ENCODE measurements at regions not wholly inside any gene's neighbourhood (a gene's known extent, or its start where the extent isn't known, plus 50 kb on each side); places are given as distances from the start of the nearest gene placed in this dataset.

- no peak for DNase-seq
Observed at GRCh38 chr1:4396551-4396950, 257.9 kb upstream of the AJAP1 start.

DNA sequence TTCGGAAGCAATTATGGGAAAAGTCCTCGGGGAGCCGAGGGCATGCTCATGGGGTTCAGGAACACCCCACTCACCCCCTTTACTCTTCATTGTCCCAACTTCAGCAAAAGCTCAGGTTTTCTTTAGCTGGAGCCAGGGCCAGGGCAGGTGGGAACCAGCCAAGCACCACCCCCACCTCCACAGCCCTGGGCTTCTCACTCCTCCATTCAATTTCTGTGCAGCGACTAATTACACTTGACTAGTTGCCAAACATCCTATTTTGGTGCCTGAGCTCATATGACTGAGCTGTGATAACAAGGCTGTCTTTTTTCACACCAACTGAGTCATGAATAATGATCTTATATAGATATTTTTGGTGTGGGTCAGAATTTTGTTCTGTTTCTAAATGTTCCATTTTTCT lies 257.2 kb upstream of the AJAP1 start:
- DNase-seq = no peak

- DNase-seq = no peak
Observed at GRCh38 chr1:4402032-4402431, 252.4 kb upstream of the AJAP1 start.

- no peak for DNase-seq
Observed at GRCh38 chr1:4404854-4405590, 249.4 kb upstream of the AJAP1 start.

GRCh38 chr1:4407851-4408250 lies 246.6 kb upstream of the AJAP1 start:
- no peak for DNase-seq

DNA sequence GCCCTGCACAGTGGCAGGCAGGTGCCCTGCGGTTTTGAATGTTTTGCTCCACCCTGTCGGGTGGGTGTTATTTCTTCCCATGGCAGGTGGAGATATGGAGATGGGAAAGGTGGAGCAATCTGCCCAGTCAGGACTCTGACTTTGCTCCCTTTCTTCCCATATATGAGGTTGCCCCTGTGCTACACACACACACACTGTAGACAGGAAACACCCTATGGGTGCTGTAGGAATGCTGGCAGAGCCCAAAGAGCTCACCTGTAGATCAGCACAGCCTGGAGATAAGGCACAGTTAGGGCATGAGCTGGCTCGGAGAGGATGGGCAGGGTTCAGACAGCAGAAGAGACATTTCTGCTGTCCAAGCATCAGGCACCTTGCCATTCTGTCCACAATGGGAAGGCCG lies 246.0 kb upstream of the AJAP1 start:
- DNase-seq = no peak

GRCh38 chr1:4411862-4412261 lies 242.5 kb upstream of the AJAP1 start:
- DNase-seq = no peak

DNA sequence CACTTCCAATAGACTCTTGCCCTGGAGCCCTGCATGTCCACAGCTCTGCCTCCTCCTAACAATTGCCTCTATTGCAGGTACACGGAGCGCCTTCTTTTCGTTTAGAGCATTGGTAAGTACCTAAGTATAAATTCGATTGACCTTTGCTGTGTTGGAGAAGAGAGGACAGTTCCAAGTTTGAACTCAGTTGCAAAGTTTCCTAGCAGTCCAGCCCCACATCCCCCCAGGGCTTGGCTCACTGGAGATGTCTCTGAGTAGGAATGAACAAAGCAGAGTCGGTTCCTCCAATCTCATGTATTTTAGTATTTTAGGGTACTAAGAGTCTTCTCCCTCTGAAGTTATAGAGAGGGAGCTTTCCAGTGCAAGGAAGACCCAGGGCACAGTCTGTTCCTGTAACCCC lies 238.9 kb upstream of the AJAP1 start:
- DNase-seq = no peak

DNA sequence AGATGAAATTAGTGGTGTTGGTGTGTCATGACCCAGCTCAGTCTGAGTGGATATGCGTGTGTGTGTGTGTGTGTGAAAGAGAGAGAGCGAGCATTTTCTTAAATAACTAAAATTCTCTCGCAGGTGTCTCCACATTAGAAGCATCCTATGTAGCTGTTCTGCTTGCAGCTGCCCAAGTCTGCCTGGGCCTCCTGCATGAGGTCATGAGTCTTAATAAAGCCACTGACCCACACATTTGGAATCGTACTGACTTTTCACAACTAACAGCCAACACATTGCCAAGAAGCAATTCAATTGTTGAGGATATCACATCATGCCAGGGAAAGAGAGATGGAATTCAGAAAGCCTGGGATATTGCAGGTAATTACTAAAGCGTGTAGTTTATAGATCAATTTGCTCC lies 238.2 kb upstream of the AJAP1 start:
- no peak for DNase-seq

GRCh38 chr1:4418021-4418420 lies 236.4 kb upstream of the AJAP1 start:
- DNase-seq = no peak

DNA sequence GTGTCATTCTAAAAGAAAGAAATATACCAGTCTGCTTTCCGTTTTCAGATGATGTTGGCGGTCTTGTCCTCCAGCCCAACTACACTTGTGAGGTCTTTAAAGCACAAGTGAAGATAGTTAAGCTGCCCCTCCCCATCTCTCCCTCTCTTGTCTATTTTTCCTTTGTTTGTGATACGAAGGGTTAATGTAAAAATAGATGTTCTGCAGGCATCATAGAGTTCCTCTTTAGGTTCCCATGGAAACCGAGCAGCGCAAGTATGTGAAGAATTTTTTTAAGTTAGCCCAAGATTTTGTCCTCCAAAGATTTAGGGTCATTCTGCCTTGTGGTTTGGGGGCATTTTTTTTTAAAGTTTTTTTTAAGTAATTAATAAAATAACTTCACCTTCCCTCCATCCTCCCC lies 232.4 kb upstream of the AJAP1 start:
- DNase-seq = no peak

- no peak for DNase-seq
Observed at GRCh38 chr1:4422504-4423289, 231.7 kb upstream of the AJAP1 start.

DNA sequence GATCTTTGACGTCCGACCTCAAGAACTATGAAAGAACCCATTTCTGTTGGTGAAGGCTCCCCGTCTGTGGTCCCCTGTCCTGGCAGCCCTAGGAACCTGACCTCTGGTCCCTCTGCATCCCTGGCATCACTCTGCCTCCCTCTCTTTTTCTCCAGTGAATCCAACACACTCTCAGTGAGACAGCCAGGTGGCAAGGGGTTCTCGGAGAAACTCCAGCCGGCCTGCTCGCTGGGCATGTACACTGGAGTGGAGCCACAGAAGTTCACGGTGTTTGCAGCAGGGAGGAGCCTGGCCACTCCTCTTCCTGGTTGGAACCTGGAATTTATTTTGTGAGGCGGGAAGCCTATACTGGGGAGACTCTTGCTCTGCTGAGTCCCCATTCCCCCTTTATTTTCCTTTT lies 230.2 kb upstream of the AJAP1 start:
- no peak for DNase-seq

DNA sequence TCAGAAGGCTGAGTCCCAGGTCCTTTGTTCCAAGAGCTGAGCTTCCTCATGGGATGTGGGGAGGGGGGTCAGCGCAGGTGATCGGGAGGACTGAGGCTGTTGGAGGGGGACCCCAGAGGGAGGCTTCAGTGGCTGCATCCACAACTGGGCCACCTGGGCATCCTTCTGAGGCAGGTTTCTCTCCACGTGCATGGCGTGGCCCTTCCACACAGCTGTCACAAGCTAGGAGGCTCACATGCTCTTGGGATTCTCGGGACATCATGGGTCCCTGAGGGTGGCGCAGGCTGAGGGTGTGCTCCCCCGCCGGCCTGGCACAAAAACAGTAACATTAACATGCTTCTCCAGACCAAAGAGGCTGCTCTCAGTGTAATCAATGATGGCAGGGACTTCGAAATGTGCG lies 229.6 kb upstream of the AJAP1 start:
- no peak for DNase-seq

DNA sequence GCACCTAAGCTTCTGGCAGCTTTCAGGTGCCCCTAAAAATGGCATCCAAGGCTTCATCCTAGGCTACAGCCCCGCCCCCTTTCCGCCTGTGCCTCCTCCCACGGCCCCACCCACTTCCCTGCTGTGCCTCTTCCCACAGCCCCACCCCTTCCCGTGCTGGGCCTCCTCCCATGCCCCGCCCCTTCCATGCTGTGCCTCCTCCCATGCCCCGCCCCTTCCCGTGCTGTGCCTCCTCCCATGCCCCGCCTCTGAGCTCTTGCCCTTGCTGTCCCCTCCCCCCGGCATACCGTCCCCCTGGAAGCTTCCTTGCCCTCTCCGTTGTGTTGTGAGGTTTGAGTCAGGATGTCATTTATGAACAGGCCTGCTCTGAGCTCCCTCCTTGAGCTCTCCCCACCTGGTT lies 228.5 kb upstream of the AJAP1 start:
- no peak for DNase-seq

DNA sequence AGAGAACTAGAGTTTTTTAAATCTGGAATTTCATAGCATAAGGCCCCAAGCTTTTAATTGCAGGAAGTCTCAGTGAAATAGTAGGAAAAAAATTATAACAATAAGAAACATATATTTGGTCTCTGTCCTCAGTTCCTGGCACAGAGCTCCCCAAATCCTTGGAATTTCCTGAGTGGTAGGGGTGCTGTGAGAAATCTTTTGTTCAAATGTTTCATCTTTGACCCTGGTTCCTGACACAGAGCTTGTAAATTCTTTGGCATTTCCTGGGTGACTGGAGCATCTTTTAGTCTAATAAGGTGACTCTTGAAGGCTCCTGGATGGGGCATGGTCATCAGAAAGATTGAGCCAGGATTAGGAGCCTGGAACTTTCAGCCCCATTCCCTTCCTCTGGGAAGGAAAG lies 225.7 kb upstream of the AJAP1 start:
- DNase-seq = no peak

GRCh38 chr1:4430406-4431365 lies 223.7 kb upstream of the AJAP1 start:
- DNase-seq = no peak

- DNase-seq = no peak
Observed at GRCh38 chr1:4431491-4431890, 222.9 kb upstream of the AJAP1 start.

DNA sequence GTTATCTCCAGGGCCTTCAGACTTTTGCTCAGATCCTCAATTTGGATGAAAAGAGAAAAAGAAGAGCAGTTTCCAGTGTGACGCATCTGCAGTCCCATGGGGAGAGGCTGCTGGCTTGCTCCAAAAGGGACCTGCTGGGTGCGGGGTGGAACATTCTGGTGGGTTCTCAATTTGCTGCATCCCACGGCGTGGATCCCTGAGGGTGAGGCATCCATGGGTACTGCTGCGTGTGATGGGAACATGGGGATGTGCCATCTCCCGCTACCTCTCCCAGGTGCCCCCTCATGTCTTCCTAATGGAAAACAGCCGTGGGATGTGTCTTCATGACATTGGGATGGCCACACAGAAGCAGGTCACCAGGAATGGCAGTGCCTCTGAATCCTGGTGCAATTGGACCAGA lies 221.3 kb upstream of the AJAP1 start:
- DNase-seq = no peak

DNA sequence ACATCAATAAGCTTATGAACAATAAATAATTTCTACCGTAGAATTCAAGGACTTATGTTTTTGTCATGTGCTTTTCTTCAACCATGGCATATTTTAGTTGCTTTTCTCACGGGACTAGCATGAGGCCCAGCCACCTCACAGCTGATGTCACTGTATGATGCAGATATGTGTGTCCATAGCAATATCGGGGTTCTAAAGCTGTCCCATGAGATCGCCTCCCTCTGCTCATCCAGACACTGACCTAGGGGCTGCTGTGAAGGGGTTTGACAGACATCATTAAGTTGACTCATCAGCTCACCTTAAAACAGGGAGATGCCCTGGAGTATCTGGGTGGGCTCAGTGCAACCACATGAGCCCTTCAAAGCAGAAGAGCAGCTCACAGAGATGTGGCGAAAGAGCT lies 210.3 kb upstream of the AJAP1 start:
- DNase-seq = no peak

DNA sequence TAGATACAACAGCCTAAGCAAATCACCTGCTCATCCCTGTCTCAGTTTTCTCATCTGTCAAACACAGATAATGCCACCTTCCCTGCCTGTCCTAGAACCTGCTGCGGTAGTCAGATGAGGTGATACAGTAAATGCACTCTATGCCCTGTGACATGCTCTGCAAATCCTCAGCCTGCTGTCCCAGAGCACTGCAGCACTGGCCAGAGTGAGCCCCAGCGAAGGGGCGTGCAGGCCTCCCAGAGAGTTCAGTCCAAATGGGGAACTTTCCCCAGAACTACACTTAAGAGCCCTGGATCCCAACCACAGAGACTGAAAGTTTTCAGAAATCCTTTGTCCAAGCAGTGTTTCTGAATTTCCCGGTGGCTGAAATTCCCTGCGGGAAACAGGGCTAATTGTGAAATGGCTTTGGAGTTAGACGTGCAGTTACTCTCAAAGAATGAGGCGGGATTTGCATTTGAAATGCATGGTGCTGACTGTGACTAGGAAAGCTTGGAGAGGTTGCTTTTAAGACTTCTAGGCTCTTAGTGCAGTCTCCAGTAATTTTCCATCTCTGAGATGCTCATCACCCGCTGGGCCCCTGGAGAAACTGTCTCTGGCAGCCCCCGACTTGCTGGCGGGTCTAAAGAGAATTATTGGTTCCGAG lies 206.5 kb upstream of the AJAP1 start:
- no peak for DNase-seq

- no peak for DNase-seq
Observed at GRCh38 chr1:4449972-4450371, 204.4 kb upstream of the AJAP1 start.

- DNase-seq = no peak
Observed at GRCh38 chr1:4452701-4453100, 201.7 kb upstream of the AJAP1 start.
